NB4 (cell line): ENCODE measurements at regions not wholly inside any gene's neighbourhood (a gene's known extent, or its start where the extent isn't known, plus 50 kb on each side); places are given as distances from the start of the nearest gene placed in this dataset.

Source experiments
- DNase-seq: peaks from one replicate; pipeline ENCODE4 v3.0.0; 2010; ENCODE audit warnings: low read depth
- H3K4me3 ChIP-seq: one replicate; pipeline ENCODE4 v1.5.1; 2011; ENCODE audit warnings: mild to moderate bottlenecking, low read depth, low read length, moderate library complexity
- MYC ChIP-seq: IDR thresholded peaks from 2 replicates; pipeline ENCODE4 v1.6.1; 2011; ENCODE audit warnings: low read depth, low read length
- POLR2A ChIP-seq: IDR thresholded peaks from 2 replicates; pipeline ENCODE4 v1.6.1; 2011; ENCODE audit warnings: mild to moderate bottlenecking; ENCODE audit not compliant: insufficient read length; ENCODE audit errors: extremely low read depth
- TF ChIP-seq, protein P1 (sequence below): IDR thresholded peaks from one replicate; pipeline ENCODE4 v1.5.1; 2012; ENCODE audit warnings: low read depth, low read length
- TF ChIP-seq, protein P2 (sequence below): IDR thresholded peaks from 2 replicates; pipeline ENCODE4 v1.6.1; 2011; ENCODE audit warnings: low read depth, low read length

DNA sequence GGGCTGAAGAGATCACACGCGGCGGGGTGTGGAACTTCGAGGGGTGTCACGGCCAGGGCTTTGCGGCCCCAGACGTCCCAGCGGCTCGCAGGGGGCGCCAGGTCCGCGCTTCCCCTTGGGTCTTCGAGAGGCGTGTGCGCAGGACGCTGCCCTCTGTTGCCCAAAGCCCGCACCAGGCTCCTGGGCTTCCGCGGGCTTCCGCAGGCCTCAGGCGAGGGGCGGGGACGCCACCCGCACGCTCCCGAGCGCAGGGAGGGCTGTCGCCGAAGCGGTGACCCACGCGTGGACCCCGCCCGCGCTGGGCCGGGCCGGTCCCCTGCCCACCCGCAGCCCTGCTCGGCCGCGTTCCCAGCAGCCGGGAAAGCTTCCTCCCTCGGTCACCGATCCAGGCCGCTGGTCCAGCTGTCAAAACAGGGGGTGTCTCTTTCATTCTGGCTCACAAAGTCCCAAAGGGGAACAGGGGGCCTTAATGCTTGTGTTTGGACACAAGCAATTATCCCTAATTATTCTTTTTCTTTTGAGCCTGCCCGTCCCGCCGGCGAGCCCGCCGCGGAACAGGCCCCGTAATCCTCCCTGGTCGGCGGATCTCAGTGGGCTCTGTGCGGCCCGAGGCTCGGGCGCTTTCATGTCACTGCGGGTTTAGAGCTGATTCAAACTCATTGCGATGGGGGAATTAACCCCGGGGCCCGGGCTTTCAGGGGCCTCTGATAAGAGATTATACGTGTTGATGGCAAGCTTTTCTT is 60.6 kb downstream of the TMEM174 start:
- DNase-seq = no peak
- TF ChIP-seq, protein P1, sequence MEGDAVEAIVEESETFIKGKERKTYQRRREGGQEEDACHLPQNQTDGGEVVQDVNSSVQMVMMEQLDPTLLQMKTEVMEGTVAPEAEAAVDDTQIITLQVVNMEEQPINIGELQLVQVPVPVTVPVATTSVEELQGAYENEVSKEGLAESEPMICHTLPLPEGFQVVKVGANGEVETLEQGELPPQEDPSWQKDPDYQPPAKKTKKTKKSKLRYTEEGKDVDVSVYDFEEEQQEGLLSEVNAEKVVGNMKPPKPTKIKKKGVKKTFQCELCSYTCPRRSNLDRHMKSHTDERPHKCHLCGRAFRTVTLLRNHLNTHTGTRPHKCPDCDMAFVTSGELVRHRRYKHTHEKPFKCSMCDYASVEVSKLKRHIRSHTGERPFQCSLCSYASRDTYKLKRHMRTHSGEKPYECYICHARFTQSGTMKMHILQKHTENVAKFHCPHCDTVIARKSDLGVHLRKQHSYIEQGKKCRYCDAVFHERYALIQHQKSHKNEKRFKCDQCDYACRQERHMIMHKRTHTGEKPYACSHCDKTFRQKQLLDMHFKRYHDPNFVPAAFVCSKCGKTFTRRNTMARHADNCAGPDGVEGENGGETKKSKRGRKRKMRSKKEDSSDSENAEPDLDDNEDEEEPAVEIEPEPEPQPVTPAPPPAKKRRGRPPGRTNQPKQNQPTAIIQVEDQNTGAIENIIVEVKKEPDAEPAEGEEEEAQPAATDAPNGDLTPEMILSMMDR = no peak
- no peak overlapping the region for H3K4me3 ChIP-seq

DNA sequence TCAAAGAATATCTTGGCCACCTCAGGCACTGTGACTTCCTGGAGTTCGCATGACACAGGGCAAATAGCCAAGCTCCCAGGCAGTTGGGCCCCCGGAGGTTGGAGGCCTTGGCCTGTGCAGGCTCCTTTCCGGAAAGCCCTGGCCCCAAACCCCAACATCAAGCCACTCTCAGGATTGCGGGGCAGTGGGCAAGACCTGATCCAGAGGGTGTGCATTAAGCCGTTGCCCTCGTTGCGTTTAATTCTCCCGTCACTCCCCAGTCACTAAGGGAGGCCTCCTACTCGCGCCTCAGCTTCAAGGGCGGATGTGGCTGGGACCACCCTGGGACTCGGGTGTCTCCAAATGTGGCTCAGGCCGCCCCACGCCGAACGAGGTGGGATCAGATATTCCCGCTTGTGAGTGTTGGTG is 60.1 kb downstream of the TMEM174 start:
- TF ChIP-seq, protein P1 = no peak
- TF ChIP-seq MYC = no peak
- TF ChIP-seq, protein P2, sequence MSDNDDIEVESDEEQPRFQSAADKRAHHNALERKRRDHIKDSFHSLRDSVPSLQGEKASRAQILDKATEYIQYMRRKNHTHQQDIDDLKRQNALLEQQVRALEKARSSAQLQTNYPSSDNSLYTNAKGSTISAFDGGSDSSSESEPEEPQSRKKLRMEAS = no peak
- TF ChIP-seq POLR2A = no peak
- DNase-seq = no peak
- no peak overlapping the region for H3K4me3 ChIP-seq

DNA sequence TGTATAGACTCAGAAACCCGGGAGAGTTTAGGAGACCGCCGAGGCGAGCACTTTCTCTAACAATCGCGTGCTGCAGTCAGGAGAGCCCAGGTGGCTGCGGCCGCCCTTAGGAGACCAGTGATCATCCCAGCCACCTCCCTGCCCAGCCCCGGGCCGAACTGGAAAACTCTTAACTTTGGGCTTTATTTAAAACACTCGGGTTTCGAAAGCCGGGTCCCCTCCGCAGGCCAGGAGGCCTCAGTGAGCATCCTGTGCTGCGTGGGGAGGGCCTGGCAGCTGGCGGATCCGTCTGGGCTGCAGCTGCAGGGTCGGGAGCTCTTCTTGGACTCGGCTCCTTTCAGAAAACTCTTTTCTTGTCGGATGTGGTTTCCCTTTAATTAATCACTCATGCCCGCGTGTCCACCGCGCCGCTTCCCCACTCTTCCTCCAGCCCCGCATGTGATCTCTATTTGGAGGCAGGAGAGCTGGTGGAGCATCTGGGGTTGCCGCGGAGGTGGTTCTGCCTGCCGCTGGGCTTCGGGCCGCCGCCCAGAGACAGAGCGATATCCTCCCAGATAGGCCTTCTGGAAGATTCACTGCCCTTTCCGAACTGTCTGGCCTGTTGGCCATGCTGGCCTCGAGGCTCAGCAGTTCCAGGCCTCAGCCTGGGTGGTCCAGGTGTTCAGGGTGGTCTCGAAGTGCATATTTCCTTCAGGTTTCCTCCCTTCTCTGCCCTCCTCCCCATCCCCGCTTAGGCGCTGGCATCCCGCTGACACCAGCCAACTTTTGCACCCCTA is 59.5 kb downstream of the TMEM174 start:
- no peak for DNase-seq
- H3K4me3 ChIP-seq = no peak overlapping the region
- TF ChIP-seq, protein P1 = no peak
- TF ChIP-seq, protein P2 = no peak
- no peak for TF ChIP-seq MYC
- TF ChIP-seq POLR2A = no peak

DNA sequence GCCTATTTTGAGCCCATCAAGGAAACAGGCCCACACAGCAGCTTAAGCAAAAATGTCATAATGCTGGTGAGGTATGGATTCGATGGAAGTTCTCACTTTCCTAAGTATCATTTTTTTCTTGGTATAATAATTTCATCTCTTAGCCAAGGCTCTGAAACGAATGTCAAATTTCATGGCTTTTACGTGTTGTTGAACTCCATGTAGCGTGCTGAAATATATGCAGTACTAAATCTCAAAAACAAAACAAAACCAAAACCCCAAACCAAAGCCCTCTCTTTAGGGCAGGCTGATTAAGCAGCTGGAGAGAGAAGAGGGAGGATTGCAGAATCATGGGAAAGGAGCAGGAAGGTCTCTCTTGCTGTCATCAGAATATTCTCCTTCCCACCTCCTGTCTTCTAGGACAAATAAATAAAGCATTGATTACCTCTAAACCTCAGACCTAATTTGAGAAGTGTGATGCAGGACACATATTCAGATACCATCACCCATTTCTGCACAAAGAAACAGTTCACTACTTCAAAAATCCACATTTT is 58.3 kb downstream of the TMEM174 start:
- DNase-seq = no peak
- H3K4me3 ChIP-seq = no peak overlapping the region
- TF ChIP-seq, protein P1 = no peak
- no peak for TF ChIP-seq MYC
- TF ChIP-seq POLR2A = no peak
- TF ChIP-seq, protein P2 = no peak

DNA sequence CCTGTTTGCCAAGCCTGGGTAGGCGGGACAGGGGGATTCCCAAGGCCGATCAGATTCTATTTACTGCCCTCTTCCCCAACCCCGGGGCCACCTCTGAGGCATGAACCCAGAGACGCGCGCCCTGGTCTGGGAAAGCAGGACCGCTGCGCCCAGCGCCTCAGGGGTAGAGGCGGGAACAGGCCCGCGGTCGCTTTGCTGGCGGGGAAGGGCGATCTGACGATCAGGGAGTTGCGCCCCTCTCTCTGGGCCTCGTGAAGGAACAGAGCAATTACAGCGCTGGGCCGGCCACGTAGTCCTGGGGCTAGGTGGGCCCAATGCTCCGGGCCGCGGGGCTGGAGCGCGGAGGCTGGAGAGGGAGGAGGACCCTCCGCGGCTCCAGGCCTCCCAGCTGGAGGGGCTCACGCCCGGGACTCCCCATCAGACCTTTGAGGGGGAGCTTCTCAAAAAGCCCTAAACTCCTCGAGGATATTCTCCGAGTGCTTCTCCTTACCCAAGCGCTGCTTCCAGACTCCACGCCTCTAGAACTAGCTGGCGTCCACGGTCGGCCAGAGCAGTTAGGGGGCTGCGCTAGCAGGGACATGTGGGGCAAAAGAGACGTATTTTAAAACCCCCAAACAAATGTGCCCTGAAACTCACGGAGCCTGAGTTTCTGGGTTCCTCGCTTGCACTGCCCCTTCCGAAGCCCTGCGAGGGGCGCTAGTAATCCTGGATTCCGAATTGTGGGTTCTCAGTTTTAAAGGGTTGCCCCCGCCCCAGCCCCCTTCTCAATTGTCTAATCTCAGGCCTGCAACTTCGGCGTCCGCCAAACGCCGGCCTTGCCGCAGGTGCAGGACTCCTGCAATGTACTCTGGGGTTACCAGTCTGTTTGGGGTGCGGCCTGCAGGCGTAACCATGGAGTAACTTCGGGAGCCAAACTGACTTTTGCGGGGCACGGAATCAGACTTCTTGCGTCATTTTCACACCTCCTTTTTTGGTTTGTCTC is 57.6 kb downstream of the TMEM174 start:
- DNase-seq = no peak
- TF ChIP-seq, protein P2 = no peak
- TF ChIP-seq POLR2A (no peak), MYC (no peak)
- TF ChIP-seq, protein P1 = no peak
- no peak overlapping the region for H3K4me3 ChIP-seq
